Stomach (tissue), 4 donors: ENCODE measurements at regions not wholly inside any gene's neighbourhood (a gene's known extent, or its start where the extent isn't known, plus 50 kb on each side); places are given as distances from the start of the nearest gene placed in this dataset.

Experiments used
- EP300 ChIP-seq: sonication (generic); formaldehyde crosslinking; IDR thresholded peaks from one replicate; pipeline ENCODE4 v1.6.1; 2017; ENCODE audit warnings: antibody characterized with exemption
- TF ChIP-seq, protein P1 (sequence below), 7 experiments: fragments of 450-650 bp in 4 of 7; fragments of 200-600 bp in 3 of 7; sonication (generic) in 3 of 7; IDR thresholded peaks; one replicate each; pipeline ENCODE4 v1.5.1; 2016 to 2019; ENCODE audit warnings: antibody characterized with exemption in 7 of 7, control low read depth in 2 of 7, mild to moderate bottlenecking in 1 of 7

DNA sequence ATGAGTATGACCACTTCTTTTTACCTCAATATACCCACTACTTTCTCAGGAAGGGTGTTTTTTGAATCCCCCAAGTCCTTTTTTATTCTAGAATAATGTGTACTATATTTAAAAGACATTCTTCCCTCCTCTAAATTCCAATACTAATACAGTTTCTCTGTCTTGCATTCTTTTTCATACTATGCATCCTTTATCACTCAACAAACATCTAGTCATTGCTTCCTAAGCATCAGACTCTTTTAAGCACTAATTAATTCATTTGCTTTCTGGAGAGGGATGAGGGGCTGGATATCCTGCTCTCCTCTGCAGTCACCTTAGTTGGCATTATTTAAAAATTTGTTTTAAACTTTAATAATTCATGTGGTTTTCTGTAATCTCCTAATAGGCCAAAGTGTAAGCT lies 838.8 kb downstream of the KCNT2 start:
- TF ChIP-seq, protein P1, sequence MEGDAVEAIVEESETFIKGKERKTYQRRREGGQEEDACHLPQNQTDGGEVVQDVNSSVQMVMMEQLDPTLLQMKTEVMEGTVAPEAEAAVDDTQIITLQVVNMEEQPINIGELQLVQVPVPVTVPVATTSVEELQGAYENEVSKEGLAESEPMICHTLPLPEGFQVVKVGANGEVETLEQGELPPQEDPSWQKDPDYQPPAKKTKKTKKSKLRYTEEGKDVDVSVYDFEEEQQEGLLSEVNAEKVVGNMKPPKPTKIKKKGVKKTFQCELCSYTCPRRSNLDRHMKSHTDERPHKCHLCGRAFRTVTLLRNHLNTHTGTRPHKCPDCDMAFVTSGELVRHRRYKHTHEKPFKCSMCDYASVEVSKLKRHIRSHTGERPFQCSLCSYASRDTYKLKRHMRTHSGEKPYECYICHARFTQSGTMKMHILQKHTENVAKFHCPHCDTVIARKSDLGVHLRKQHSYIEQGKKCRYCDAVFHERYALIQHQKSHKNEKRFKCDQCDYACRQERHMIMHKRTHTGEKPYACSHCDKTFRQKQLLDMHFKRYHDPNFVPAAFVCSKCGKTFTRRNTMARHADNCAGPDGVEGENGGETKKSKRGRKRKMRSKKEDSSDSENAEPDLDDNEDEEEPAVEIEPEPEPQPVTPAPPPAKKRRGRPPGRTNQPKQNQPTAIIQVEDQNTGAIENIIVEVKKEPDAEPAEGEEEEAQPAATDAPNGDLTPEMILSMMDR (IDR thresholded peaks at IDR 0.05) = no peak
- TF ChIP-seq EP300 = no peak
